ENCODE measurements at regions not wholly inside any gene's neighbourhood (a gene's known extent, or its start where the extent isn't known, plus 50 kb on each side); places are given as distances from the start of the nearest gene placed in this dataset.

DNA sequence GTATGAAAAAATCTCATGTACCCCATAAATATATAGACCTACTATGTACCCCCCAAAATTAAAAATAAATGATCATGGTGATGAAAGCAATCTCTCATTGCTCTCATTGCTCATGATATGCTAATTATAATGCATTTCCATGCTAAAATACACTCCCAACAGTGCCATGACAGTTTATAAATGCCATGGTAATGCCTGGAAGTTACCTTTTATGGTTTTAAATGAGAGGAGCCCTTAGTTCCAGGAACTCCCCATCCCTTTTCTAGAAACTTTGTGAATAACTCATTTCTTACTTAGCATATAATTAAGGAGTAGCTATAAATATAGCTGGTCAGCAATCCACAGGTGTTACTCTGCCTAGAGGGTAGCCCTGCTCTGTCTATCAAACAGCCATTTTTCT is 166.1 kb upstream of the RGS18 start:
- TF ChIP-seq TAF1 (IDR thresholded peaks at IDR 0.05; ENCODE audit: low read depth, low read length) (no peak), POLR2A (IDR thresholded peaks at IDR 0.05; ENCODE audit: low read depth, low read length) (no peak)

Data from GM12891 (cell line).